ENCODE measurements at regions not wholly inside any gene's neighbourhood (a gene's known extent, or its start where the extent isn't known, plus 50 kb on each side); places are given as distances from the start of the nearest gene placed in this dataset.
"Not testable (repeated sequence)": the region's sequence is repeated elsewhere in the genome, so short reads cannot be mapped to it uniquely, and the experiment has no call there.

DNA sequence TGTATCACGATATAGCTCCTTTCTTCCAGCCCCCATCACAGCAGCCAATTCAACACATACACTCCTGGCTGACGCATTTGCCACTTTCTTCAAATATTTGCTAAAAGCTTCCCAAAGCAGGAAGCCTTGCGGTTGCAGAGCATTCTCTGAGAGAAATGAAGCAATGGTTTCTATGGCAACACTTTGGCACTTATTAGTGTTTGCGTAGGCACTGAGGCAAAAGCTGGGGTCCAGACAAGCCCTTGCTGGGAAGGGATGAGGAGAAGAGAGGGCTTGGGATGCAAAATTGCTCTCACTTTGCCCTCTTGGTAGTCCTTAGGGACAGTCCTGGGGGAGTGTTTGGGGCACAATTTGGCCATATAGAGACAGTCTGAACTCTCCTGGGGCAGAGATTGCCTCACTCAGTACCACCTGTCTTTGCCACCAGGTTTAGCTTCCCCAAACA lies 55.0 kb upstream of the PAK3 start:
- no peak for DNase-seq (ENCODE audit: low spot score)

DNA sequence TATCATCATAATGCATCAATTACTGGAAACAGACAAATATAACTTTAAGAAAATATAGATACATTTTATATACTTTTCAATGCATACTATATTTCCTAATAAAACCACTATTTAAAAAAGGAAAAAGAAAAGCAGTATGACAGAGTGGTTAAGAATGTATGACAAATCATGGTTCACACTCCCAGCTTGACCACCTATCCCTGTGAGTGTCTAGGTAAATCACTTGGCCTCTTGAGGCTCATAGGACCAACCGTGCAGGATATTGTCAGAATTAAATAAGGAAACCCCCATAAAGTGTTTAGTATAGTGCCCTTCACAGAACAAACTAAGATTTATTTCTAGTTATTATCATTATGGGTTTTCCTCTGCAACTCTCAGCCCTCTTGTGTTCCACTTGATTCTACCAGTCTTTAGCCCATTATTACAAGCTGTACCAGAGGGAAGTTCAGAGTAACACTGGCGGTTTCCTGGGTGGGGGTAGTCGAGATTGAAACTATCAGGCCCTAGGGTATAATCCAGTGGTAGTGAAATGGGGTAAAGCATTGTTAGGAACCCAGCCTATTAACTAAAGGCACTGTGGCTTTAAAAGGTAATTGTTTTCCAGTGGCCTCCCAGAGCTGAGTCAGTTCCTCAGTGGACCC lies 55.5 kb upstream of the PAK3 start:
- DNase-seq (ENCODE audit: low spot score) = no peak
- in situ Hi-C loops (cut with MboI; ENCODE audit: low pct_unique_long_range_greater_than_20kb, low sequenced_read_pairs, unreplicated experiment) = no loop called here
- TF ChIP-seq, protein P1, sequence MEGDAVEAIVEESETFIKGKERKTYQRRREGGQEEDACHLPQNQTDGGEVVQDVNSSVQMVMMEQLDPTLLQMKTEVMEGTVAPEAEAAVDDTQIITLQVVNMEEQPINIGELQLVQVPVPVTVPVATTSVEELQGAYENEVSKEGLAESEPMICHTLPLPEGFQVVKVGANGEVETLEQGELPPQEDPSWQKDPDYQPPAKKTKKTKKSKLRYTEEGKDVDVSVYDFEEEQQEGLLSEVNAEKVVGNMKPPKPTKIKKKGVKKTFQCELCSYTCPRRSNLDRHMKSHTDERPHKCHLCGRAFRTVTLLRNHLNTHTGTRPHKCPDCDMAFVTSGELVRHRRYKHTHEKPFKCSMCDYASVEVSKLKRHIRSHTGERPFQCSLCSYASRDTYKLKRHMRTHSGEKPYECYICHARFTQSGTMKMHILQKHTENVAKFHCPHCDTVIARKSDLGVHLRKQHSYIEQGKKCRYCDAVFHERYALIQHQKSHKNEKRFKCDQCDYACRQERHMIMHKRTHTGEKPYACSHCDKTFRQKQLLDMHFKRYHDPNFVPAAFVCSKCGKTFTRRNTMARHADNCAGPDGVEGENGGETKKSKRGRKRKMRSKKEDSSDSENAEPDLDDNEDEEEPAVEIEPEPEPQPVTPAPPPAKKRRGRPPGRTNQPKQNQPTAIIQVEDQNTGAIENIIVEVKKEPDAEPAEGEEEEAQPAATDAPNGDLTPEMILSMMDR (IDR thresholded peaks at IDR 0.05; ENCODE audit: extremely low read depth, insufficient read depth, missing control alignments) = no peak

More for the DNA sequence above, 55.0 kb upstream of the PAK3 start:
- TF ChIP-seq, protein P1 (IDR thresholded peaks at IDR 0.05; ENCODE audit: extremely low read depth, insufficient read depth, missing control alignments) = no peak
- in situ Hi-C loops (cut with MboI; ENCODE audit: low pct_unique_long_range_greater_than_20kb, low sequenced_read_pairs, unreplicated experiment) = no loop called here

DNA sequence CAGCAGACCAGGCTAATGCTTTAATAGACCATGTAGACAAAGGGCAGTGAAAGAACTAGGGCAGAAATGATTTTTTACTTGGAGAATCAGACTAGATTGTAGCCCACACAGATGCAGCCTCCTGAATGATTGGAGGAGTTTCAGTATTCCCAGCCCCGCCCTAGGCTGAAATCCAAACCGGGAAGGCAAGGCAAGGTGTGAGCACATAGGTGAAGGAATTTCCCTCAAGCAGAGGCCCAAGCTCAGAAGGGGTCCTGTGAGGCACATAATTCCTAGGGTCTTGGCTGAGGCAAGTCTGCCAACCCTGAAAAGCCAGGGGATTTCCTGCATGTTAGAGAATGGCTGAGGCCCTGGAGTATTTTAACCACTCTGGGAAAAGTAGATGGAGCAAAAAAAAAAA lies 56.4 kb upstream of the PAK3 start:
- in situ Hi-C loops (cut with MboI; ENCODE audit: low pct_unique_long_range_greater_than_20kb, low sequenced_read_pairs, unreplicated experiment) = no loop called here
- TF ChIP-seq, protein P1 (IDR thresholded peaks at IDR 0.05; ENCODE audit: extremely low read depth, insufficient read depth, missing control alignments) = no peak
- no peak for DNase-seq (ENCODE audit: low spot score)

DNA sequence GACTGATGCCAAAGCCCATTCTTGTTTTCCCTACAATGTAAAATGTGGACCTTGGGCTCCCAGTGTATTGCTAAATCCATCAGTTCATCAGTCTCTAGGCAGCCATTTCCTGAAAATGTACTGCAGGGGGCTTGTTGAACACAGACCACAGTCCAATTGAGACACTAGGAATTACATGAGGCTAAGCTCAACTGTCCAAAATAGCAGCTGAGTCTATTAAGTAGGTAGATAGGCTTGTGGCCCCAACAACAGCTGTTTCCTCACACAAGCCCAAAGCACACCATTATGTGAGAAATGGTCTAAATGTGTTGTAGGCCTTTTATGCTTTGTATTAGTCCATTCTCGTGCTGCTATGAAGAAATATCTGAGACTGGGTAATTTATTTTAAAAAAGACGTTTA lies 60.0 kb upstream of the PAK3 start:
- TF ChIP-seq, protein P1 (IDR thresholded peaks at IDR 0.05; ENCODE audit: extremely low read depth, insufficient read depth, missing control alignments) = no peak
- DNase-seq (ENCODE audit: low spot score) = no peak
- in situ Hi-C loops (cut with MboI; ENCODE audit: low pct_unique_long_range_greater_than_20kb, low sequenced_read_pairs, unreplicated experiment) = no loop called here

DNA sequence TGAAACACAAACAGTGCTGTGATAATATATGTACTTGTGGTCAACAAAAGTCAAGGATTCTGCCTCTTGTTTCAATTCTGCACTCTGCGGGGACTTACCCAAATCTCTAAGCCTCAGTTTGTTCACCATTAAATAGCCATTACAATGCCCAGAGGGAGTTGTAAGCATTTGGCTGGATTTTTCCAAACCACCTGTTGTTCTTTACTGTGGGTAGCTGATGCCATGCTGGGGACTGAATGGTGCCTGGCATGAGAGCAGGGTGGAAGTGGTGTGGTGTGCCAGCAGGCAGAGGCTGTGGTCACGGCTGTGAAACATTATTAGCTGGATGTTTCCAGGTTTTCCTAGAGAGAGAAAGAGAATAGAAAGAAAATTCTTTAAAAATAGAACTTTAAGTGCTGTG lies 60.7 kb upstream of the PAK3 start:
- in situ Hi-C loops (cut with MboI; ENCODE audit: low pct_unique_long_range_greater_than_20kb, low sequenced_read_pairs, unreplicated experiment) = no loop called here
- no peak for DNase-seq (ENCODE audit: low spot score)
- TF ChIP-seq, protein P1 (IDR thresholded peaks at IDR 0.05; ENCODE audit: extremely low read depth, insufficient read depth, missing control alignments) = no peak

DNA sequence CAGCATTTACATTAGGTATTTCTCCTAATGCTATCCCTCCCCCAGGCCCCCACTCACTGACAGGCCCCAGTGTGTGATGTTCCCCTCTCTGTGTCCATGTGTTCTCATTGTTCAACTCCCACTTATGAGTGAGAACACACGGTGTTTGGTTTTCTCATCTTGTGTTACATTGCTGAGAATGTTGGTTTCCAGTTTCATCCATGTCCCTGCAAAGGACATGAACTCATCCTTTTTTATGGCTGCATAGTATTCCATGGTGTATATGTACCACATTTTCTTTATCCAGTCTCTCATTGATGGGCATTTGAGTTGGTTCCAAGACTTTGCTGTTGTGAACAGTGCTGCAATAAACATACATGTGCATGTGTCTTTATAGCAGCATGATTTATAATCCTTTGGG lies 73.0 kb upstream of the PAK3 start:
- DNase-seq (ENCODE audit: low spot score); in situ Hi-C loops (cut with MboI; ENCODE audit: low pct_unique_long_range_greater_than_20kb, low sequenced_read_pairs, unreplicated experiment): not testable (repeated sequence)

DNA sequence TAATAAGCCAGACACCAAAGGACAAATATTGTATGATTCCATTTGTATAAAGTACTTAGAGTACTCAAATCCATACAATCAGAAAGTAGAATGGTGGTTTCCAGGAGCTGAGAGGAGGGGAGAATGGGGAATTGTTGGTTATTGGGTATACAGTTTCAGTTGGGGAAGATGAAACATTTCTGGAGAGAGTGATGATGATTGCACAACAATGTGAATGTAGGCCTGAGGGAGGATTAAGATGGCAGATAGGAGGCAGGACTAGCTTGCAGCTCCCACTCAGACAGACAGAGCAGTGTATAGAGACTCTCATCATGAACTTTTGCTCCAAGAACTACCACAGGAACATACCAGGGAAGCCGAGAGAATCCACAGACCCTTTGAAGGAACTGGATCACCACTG lies 75.7 kb upstream of the PAK3 start:
- in situ Hi-C loops (cut with MboI; ENCODE audit: low pct_unique_long_range_greater_than_20kb, low sequenced_read_pairs, unreplicated experiment) = no loop called here
- DNase-seq (ENCODE audit: low spot score) = no peak
- TF ChIP-seq, protein P1 (IDR thresholded peaks at IDR 0.05; ENCODE audit: extremely low read depth, insufficient read depth, missing control alignments) = no peak
